ENCODE measurements at regions not wholly inside any gene's neighbourhood (a gene's known extent, or its start where the extent isn't known, plus 50 kb on each side); places are given as distances from the start of the nearest gene placed in this dataset.

- TF ChIP-seq POLR2A (IDR thresholded peaks at IDR 0.05) (no peak), CTCF (IDR thresholded peaks at IDR 0.05 in 8 of 11, conservative IDR thresholded peaks at IDR 0.05 in 3 of 11) (no peak), POLR2AphosphoS5 (IDR thresholded peaks at IDR 0.05) (no peak)
Measured at GRCh38 chr12:28890664-28891063, 258.4 kb upstream of the FAR2 start.

Measured in spleen (tissue), 7 donors.